HepG2 (cell line): ENCODE measurements at regions not wholly inside any gene's neighbourhood (a gene's known extent, or its start where the extent isn't known, plus 50 kb on each side); places are given as distances from the start of the nearest gene placed in this dataset.

Experiments
- AFF4 ChIP-seq: sonication (generic); formaldehyde crosslinking; IDR thresholded peaks from 2 replicates; pipeline ENCODE4 v1.4.0; 2020; ENCODE audit warnings: missing genetic modification reagents
- AKAP8 ChIP-seq: sonication (generic); formaldehyde crosslinking; IDR thresholded peaks from 2 replicates; pipeline ENCODE4 v1.5.1; 2020; ENCODE audit warnings: mild to moderate bottlenecking, missing genetic modification reagents
- CBFB ChIP-seq: sonication (generic); formaldehyde crosslinking; IDR thresholded peaks from 2 replicates; pipeline ENCODE4 v1.4.0; 2020; ENCODE audit warnings: missing genetic modification reagents
- GTF3A ChIP-seq: sonication (generic); formaldehyde crosslinking; conservative IDR thresholded peaks from 2 replicates; pipeline ENCODE4 v1.4.0; 2020; ENCODE audit warnings: mild to moderate bottlenecking, missing genetic modification reagents
- MYC ChIP-seq: sonication (generic); formaldehyde crosslinking; IDR thresholded peaks from 2 replicates; pipeline ENCODE4 v1.9.0; 2021; ENCODE audit warnings: missing genetic modification reagents, borderline replicate concordance
- NR2C2 ChIP-seq: sonication (generic); formaldehyde crosslinking; IDR thresholded peaks from 2 replicates; pipeline ENCODE4 v1.4.0; 2020; ENCODE audit warnings: missing genetic modification reagents, mild to moderate bottlenecking, moderate library complexity, borderline replicate concordance
- SRY ChIP-seq: sonication (generic); formaldehyde crosslinking; IDR thresholded peaks from 2 replicates; pipeline ENCODE4 v1.8.0; 2022; ENCODE audit warnings: mild to moderate bottlenecking, missing genetic modification reagents
- TEAD3 ChIP-seq: optimal IDR thresholded peaks from 2 replicates; pipeline ENCODE3; 2016; ENCODE audit warnings: borderline replicate concordance
- TP53 ChIP-seq: sonication (generic); formaldehyde crosslinking; conservative IDR thresholded peaks from 2 replicates; pipeline ENCODE4 v1.4.0; 2020; ENCODE audit warnings: missing genetic modification reagents
- ZNF18 ChIP-seq: sonication (generic); formaldehyde crosslinking; IDR thresholded peaks from 2 replicates; pipeline ENCODE4 v1.8.0; 2022; ENCODE audit warnings: mild to moderate bottlenecking, missing genetic modification reagents; ENCODE audit not compliant: insufficient replicate concordance
- ZNF225 ChIP-seq: sonication (generic); formaldehyde crosslinking; IDR thresholded peaks from 2 replicates; pipeline ENCODE4 v1.4.0; 2020; ENCODE audit warnings: mild to moderate bottlenecking, missing genetic modification reagents
- ZNF296 ChIP-seq: sonication (generic); formaldehyde crosslinking; conservative IDR thresholded peaks from 2 replicates; pipeline ENCODE4 v1.5.0; 2020; ENCODE audit warnings: mild to moderate bottlenecking, missing genetic modification reagents
- ZNF44 ChIP-seq: sonication (generic); formaldehyde crosslinking; IDR thresholded peaks from 2 replicates; pipeline ENCODE4 v1.5.1; 2020; ENCODE audit warnings: mild to moderate bottlenecking, missing genetic modification reagents
- ZNF460 ChIP-seq: sonication (generic); formaldehyde crosslinking; IDR thresholded peaks from 2 replicates; pipeline ENCODE4 v1.5.1; 2020; ENCODE audit warnings: missing genetic modification reagents, mild to moderate bottlenecking, borderline replicate concordance
- ZNF780A ChIP-seq: sonication (generic); formaldehyde crosslinking; IDR thresholded peaks from 2 replicates; pipeline ENCODE4 v1.8.0; 2022; ENCODE audit warnings: mild to moderate bottlenecking, missing genetic modification reagents, moderate library complexity
- ZNF782 ChIP-seq: sonication (generic); formaldehyde crosslinking; IDR thresholded peaks from 2 replicates; pipeline ENCODE4 v1.4.0; 2020; ENCODE audit warnings: missing genetic modification reagents, mild to moderate bottlenecking, borderline replicate concordance
- ZNF850 ChIP-seq: sonication (generic); formaldehyde crosslinking; conservative IDR thresholded peaks from 2 replicates; pipeline ENCODE4 v1.9.0; 2021; ENCODE audit warnings: mild to moderate bottlenecking, missing genetic modification reagents
- TF ChIP-seq, protein P1 (sequence below): IDR thresholded peaks from 2 replicates; pipeline ENCODE4 v1.6.1; 2012; ENCODE audit warnings: inconsistent platforms
- TF ChIP-seq, protein P2 (sequence below): sonication (generic); formaldehyde crosslinking; IDR thresholded peaks from 2 replicates; pipeline ENCODE4 v1.4.0; 2020; ENCODE audit warnings: missing genetic modification reagents

DNA sequence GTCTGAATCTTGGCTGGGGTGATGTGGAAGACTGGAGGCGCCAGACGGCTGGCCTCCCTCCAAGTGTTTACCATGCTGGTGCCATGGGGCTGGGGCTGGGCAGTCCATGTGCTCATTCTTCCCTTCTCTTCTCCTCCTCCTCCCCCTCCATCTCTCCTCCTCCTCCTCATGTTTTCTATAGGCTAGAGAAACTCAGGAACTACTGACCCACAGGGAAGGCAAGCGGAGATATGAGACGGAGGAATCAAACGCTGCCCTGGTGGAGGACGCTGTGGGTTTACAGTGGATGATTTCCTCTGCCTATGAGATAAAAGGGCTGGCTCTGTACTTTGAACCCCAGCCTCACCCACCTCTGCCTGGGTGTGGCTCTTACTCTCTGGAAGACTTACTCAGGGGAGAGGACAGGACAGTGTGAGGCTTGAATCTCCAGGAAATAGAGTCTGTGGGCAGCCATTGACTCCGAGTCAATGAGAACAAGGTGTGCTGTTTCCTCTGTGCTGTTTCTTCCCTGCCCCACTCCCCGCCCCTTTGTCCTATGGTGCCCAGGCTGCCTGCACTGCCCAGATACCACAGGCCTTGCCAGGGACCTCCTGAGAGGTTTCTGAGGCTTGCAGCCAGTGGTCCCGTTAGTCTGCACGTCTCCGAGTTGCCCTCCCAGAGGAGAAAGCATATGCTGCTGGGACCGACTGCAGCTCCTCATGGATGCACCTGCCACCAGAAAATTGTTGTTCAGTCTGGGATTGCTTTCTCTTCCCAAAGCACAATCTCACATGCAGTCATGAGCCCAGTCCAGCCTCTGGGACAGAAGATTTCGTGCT, 132.6 kb upstream of the ARHGAP5 start (continued):
- TF ChIP-seq AKAP8 (CRISPR knock-in tag) (no peak), AFF4 (peak; percentile 13; the same call in 1 of the 2 replicates), ZNF460 (no peak), CBFB (CRISPR knock-in tag) (no peak), ZNF296 (no peak), ZNF780A (CRISPR knock-in tag) (no peak), NR2C2 (CRISPR knock-in tag) (no peak), ZNF44 (CRISPR knock-in tag) (0 out of 2 replicates have a peak, but pooled peaks have one; percentile 35), ZNF225 (no peak), MYC (CRISPR knock-in tag) (no peak; the same call in 1 of the 2 replicates), ZNF18 (CRISPR knock-in tag) (no peak), SRY (CRISPR knock-in tag) (no peak), TP53 (peak; percentile 75; the same call in 1 of the 2 replicates), TEAD3 (peak; percentile 80), GTF3A (CRISPR knock-in tag) (no peak; the same call in 1 of the 2 replicates), ZNF782 (CRISPR knock-in tag) (no peak), ZNF850 (CRISPR knock-in tag) (no peak)
- TF ChIP-seq, protein P1, sequence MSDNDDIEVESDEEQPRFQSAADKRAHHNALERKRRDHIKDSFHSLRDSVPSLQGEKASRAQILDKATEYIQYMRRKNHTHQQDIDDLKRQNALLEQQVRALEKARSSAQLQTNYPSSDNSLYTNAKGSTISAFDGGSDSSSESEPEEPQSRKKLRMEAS, result peak; percentile 23
- TF ChIP-seq, protein P2, sequence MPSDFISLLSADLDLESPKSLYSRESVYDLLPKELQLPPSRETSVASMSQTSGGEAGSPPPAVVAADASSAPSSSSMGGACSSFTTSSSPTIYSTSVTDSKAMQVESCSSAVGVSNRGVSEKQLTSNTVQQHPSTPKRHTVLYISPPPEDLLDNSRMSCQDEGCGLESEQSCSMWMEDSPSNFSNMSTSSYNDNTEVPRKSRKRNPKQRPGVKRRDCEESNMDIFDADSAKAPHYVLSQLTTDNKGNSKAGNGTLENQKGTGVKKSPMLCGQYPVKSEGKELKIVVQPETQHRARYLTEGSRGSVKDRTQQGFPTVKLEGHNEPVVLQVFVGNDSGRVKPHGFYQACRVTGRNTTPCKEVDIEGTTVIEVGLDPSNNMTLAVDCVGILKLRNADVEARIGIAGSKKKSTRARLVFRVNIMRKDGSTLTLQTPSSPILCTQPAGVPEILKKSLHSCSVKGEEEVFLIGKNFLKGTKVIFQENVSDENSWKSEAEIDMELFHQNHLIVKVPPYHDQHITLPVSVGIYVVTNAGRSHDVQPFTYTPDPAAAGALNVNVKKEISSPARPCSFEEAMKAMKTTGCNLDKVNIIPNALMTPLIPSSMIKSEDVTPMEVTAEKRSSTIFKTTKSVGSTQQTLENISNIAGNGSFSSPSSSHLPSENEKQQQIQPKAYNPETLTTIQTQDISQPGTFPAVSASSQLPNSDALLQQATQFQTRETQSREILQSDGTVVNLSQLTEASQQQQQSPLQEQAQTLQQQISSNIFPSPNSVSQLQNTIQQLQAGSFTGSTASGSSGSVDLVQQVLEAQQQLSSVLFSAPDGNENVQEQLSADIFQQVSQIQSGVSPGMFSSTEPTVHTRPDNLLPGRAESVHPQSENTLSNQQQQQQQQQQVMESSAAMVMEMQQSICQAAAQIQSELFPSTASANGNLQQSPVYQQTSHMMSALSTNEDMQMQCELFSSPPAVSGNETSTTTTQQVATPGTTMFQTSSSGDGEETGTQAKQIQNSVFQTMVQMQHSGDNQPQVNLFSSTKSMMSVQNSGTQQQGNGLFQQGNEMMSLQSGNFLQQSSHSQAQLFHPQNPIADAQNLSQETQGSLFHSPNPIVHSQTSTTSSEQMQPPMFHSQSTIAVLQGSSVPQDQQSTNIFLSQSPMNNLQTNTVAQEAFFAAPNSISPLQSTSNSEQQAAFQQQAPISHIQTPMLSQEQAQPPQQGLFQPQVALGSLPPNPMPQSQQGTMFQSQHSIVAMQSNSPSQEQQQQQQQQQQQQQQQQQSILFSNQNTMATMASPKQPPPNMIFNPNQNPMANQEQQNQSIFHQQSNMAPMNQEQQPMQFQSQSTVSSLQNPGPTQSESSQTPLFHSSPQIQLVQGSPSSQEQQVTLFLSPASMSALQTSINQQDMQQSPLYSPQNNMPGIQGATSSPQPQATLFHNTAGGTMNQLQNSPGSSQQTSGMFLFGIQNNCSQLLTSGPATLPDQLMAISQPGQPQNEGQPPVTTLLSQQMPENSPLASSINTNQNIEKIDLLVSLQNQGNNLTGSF (CRISPR knock-in tag), result no peak; the same call in 1 of the 2 replicates
